RWPE1 (cell line): ENCODE measurements at regions not wholly inside any gene's neighbourhood (a gene's known extent, or its start where the extent isn't known, plus 50 kb on each side); places are given as distances from the start of the nearest gene placed in this dataset.

ENCODE experiments used
- CTCF ChIA-PET: fragments of 350-600 bp; sonication (Branson Sonifier 250); formaldehyde crosslinking; extraction: SDS; loops from one replicate; lab custom pipeline; 2021; lab: Yijun Ruan, JAX
- POLR2A ChIA-PET: fragments of 400-600 bp; formaldehyde crosslinking; extraction: SDS; loops from one replicate; lab custom pipeline; 2020; ENCODE audit warnings: antibody characterized with exemption; ENCODE audit not compliant: low non-redundant PET; lab: Yijun Ruan, JAX
- DNase-seq: peaks from one replicate; pipeline ENCODE4 v3.0.0; 2012; ENCODE audit warnings: low spot score
- H3K27ac ChIP-seq: fragments of 450-650 bp; 2 replicates; pipeline ENCODE4 v1.5.1; 2017
- TF ChIP-seq, protein P1 (sequence below): fragments of 450-650 bp; conservative IDR thresholded peaks from 2 replicates; pipeline ENCODE4 v1.5.1; 2017; ENCODE audit warnings: low read depth, mild to moderate bottlenecking

DNA sequence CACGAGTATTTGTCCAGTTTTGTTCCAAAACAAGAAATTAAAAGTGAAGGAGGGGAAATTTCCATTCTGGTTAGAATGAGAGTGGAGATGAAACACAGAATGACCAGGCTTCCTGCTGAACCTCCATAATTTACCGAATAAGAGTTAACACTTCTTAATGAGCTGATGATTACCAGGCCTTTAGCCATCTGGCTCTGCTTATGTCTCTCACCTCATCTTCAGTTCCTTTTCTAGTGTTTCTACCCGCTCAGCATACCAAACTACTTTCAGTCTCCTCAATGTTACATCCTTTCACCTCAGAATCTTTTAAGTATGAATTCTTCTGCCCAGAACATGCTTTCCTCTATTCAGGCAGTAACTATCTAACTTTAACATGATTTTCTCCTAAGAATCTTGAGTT lies 209.0 kb upstream of the RSPO3 start:
- no peak overlapping the region for H3K27ac ChIP-seq
- ChIA-PET POLR2A (no interaction called here), CTCF (no interaction called here)
- DNase-seq: no peak
- TF ChIP-seq, protein P1, sequence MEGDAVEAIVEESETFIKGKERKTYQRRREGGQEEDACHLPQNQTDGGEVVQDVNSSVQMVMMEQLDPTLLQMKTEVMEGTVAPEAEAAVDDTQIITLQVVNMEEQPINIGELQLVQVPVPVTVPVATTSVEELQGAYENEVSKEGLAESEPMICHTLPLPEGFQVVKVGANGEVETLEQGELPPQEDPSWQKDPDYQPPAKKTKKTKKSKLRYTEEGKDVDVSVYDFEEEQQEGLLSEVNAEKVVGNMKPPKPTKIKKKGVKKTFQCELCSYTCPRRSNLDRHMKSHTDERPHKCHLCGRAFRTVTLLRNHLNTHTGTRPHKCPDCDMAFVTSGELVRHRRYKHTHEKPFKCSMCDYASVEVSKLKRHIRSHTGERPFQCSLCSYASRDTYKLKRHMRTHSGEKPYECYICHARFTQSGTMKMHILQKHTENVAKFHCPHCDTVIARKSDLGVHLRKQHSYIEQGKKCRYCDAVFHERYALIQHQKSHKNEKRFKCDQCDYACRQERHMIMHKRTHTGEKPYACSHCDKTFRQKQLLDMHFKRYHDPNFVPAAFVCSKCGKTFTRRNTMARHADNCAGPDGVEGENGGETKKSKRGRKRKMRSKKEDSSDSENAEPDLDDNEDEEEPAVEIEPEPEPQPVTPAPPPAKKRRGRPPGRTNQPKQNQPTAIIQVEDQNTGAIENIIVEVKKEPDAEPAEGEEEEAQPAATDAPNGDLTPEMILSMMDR: no peak

DNA sequence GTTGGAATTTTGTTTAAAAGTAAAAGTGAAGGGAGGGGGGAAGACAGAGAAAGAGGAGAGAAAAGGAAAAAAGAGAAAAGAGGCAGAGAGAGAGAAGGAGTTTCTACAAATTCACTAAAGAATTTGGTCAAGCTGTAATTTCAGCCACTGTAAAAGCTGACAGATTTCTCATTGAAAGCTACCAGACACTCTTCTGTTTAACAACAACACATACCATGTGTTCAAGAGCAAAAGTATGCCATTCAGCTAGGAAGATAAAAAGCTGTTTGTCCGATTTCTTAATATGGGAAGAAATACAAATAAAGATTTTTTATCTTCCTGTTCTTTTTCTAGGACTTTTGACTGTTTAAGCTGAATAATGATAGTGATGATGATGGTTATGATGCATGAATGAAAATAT lies 204.8 kb upstream of the RSPO3 start:
- CTCF ChIA-PET: interaction anchor here (0.7 kb wide), 1 partner anchor 78 kb away, joined by 3 read pairs; no protein-coding TSS in a partner anchor
- POLR2A ChIA-PET: no interaction called here
- TF ChIP-seq, protein P1: no peak
- no peak overlapping the region for H3K27ac ChIP-seq
- no peak for DNase-seq

DNA sequence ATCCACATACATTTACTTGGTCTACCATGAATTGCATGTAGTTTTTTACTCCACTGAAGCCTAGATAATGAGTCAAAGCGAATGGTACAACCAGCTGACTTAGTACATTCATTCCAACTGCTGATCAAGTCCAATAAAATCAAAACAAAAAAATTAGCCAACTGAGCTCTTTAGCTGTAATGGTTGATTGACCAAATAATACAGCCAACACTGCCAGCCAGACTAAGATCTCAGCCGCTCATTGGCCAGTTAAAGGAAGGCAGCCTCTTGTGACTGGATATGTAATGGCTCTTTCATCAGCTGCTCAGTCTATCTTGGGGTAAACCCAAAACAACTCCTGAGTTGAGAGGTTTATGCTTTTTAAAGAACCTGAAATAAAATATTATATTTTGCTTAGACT lies 204.3 kb upstream of the RSPO3 start:
- no peak overlapping the region for H3K27ac ChIP-seq
- ChIA-PET POLR2A (no interaction called here), CTCF (interaction anchor here (0.6 kb wide), 1 partner anchor 106 kb away, joined by 3 read pairs; no protein-coding TSS in a partner anchor)
- TF ChIP-seq, protein P1: no peak
- no peak for DNase-seq

DNA sequence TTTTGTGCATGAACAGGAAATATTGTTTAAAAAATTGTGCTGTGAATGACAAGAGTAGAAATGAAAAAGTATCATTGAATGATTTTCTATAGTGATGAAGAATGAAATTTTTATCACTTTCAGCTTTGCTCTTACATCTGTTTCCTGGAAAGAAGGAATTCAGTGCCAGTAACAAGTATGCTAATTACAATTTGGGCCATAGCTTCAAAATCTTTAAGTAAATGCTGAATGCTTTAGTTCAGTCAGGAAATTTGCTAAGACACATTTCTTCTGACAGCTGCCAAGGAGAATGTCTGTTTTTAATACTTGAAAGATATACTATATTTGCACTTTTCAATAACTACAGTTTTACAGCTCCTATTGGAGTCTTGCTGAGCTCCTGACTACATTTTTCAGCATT lies 203.7 kb upstream of the RSPO3 start:
- TF ChIP-seq, protein P1: no peak
- no peak overlapping the region for H3K27ac ChIP-seq
- CTCF ChIA-PET: interaction anchor here (0.6 kb wide), 2 partner anchors 107 to 693 kb away, joined by 3 read pairs; no protein-coding TSS in a partner anchor
- POLR2A ChIA-PET: no interaction called here
- DNase-seq: no peak

DNA sequence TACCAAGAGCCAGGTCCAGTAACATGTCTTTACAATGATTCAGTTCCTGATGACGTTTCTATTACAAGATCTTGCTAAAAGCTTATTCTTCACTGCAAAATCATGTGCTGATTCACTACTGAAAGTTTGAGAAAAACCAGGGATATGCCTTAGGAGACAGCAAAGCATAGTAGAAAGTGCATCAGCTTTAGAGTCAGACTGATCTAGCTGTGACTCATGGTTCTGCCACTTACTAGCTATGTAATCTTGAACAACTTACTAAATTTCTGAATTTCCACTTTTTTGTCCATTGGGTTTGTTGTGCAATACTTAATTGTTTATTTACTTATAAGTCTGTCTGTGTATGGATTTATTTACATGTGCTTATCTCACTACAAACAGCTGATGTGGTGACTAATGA lies 198.5 kb upstream of the RSPO3 start:
- CTCF ChIA-PET: no interaction called here
- no peak overlapping the region for H3K27ac ChIP-seq
- TF ChIP-seq, protein P1: no peak
- POLR2A ChIA-PET: no interaction called here
- peak; percentile 11 for DNase-seq

DNA sequence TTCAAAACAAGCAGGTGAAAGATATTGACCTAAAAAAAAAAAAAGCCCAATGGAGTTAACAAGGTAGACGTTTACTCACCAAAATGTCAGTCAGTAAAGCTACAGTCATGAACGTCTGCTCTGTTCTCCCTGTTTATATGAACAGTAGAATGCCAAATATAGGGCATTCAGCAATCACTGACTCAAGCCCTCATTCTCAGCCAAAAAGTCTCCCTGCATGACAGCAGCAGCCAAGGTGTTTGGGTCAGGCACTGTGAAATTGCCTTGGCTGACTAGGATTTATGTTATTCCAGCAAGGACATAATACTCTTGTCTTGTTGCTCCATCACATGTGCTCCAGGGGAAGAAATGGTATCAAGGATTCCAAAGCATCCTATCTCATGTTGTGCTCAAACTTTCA lies 194.7 kb upstream of the RSPO3 start:
- H3K27ac ChIP-seq: no peak overlapping the region
- TF ChIP-seq, protein P1: no peak
- CTCF ChIA-PET: no interaction called here
- no peak for DNase-seq
- POLR2A ChIA-PET: no interaction called here
